CD4-positive, alpha-beta T cell (primary cell): ENCODE measurements at regions not wholly inside any gene's neighbourhood (a gene's known extent, or its start where the extent isn't known, plus 50 kb on each side); places are given as distances from the start of the nearest gene placed in this dataset.

Experiments used
- ATAC-seq: fragments of 200-7000 bp; cut with Tn5 transposase; one replicate; pipeline ENCODE4 v1.10.0; 2022; ENCODE audit warnings: mild to moderate bottlenecking; ENCODE audit not compliant: poor library complexity
- CTCF ChIA-PET: fragments of 350-600 bp; sonication (Branson Sonifier 250); formaldehyde crosslinking; loops from one replicate; lab custom pipeline; 2021; ENCODE audit warnings: antibody characterized with exemption, inconsistent platforms; lab: Charles Lee
- POLR2A ChIA-PET: fragments of 350-600 bp; sonication (Branson Sonifier 250); formaldehyde crosslinking; loops from one replicate; lab custom pipeline; 2021; ENCODE audit warnings: antibody characterized with exemption, inconsistent platforms; lab: Charles Lee
- DNase-seq, 14 experiments: peaks; one replicate each; pipeline ENCODE4 v3.0.0-alpha.2; 2013 to 2020; ENCODE audit warnings: mixed read lengths in 2 of 14
- H3K27ac ChIP-seq, 2 donors: one replicate each; pipeline versions ENCODE4 v1.5.1 to v1.7.0; 2013; ENCODE audit warnings: low read length in 2 of 2, low read depth in 1 of 2, mild to moderate bottlenecking in 1 of 2
- H3K27me3 ChIP-seq, 2 experiments: 1 replicate in 1 of 2; 2 replicates in 1 of 2; pipeline versions ENCODE4 v1.6.1 to v1.7.0; 2013; ENCODE audit warnings: low read length in 2 of 2, control low read depth in 1 of 2, mild to moderate bottlenecking in 1 of 2, moderate library complexity in 1 of 2; ENCODE audit not compliant: insufficient read depth in 2 of 2, control insufficient read depth in 1 of 2
- H3K36me3 ChIP-seq: one replicate; pipeline ENCODE4 v1.6.1; 2013; ENCODE audit warnings: low read length, control low read depth; ENCODE audit not compliant: insufficient read depth
- H3K4me1 ChIP-seq: one replicate; pipeline ENCODE4 v1.6.1; 2013; ENCODE audit warnings: low read length, control low read depth; ENCODE audit not compliant: insufficient read depth
- H3K4me3 ChIP-seq: one replicate; pipeline ENCODE4 v1.5.1; 2013; ENCODE audit warnings: mild to moderate bottlenecking, low read length, moderate library complexity
- H3K9me3 ChIP-seq, 2 experiments: 1 replicate in 1 of 2; 2 replicates in 1 of 2; pipeline versions ENCODE4 v1.6.1 to v1.7.0; 2013; ENCODE audit warnings: low read length in 2 of 2, mild to moderate bottlenecking in 2 of 2, control low read depth in 1 of 2, moderate library complexity in 1 of 2; ENCODE audit not compliant: control insufficient read depth in 1 of 2, insufficient read depth in 1 of 2
- H3K27ac Mint-ChIP-seq: one replicate; pipeline ENCODE4 v1.8.0; 2020; ENCODE audit warnings: mixed read lengths
- H3K27me3 Mint-ChIP-seq: one replicate; pipeline ENCODE4 v1.8.0; 2021; ENCODE audit warnings: mixed read lengths
- H3K36me3 Mint-ChIP-seq: one replicate; pipeline ENCODE4 v1.8.0; 2021; ENCODE audit warnings: low read depth, mixed read lengths
- H3K4me1 Mint-ChIP-seq: one replicate; pipeline ENCODE4 v1.8.0; 2021; ENCODE audit warnings: low read depth, mixed read lengths
- H3K4me3 Mint-ChIP-seq: one replicate; pipeline ENCODE4 v1.8.0; 2020; ENCODE audit warnings: mild to moderate bottlenecking, mixed read lengths
- H3K9me3 Mint-ChIP-seq: one replicate; pipeline ENCODE4 v1.8.0; 2020; ENCODE audit warnings: mixed read lengths
- CTCF ChIP-seq: fragments of 200-600 bp; IDR thresholded peaks from one replicate; pipeline ENCODE4 v1.8.0; 2022; ENCODE audit warnings: antibody characterized with exemption, mild to moderate bottlenecking
- intact Hi-C, 2 experiments: fragments of 100-400 bp; cut with DNase I in 1 of 2; cut with micrococcal nuclease in 1 of 2; formaldehyde crosslinking; loops; one replicate each; pipeline versions ENCODE4 v1.15.1 to v1.9.0; 2023 to 2025; cut with DNase I, micrococcal nuclease

GRCh38 chr20:23240519-23240918, 110.1 kb upstream of the NXT1 start:
- no peaks in the 10 kb centered on the region for H3K36me3 Mint-ChIP-seq
- Histone ChIP-seq H3K36me3 (no peaks in the 10 kb centered on the region), H3K27me3 (no peaks in the 10 kb centered on the region), H3K27ac (no peak overlapping the region), H3K4me1 (no peaks in the 10 kb centered on the region), H3K4me3 (no peak overlapping the region), H3K9me3 (peaks cover 0 to 16% of the 10 kb centered on the region in 2 experiments)
- H3K9me3 Mint-ChIP-seq, result peaks cover 10% of the 10 kb centered on the region
- ChIA-PET CTCF (no interaction called here), POLR2A (no interaction called here)
- intact Hi-C loops, result no loop called here
- no peaks in the 10 kb centered on the region for H3K4me1 Mint-ChIP-seq
- H3K27me3 Mint-ChIP-seq, result peaks cover 8% of the 10 kb centered on the region
- no peak for ATAC-seq
- H3K27ac Mint-ChIP-seq, result no peak overlapping the region
- TF ChIP-seq CTCF, result no peak
- no peak overlapping the region for H3K4me3 Mint-ChIP-seq
- no peak for DNase-seq

GRCh38 chr20:23237201-23237600, 113.4 kb upstream of the NXT1 start:
- H3K27ac ChIP-seq, result no peak overlapping the region
- no peaks in the 10 kb centered on the region for H3K4me1 ChIP-seq
- ChIA-PET POLR2A (no interaction called here), CTCF (no interaction called here)
- H3K9me3 Mint-ChIP-seq, result peaks cover 10% of the 10 kb centered on the region
- H3K4me1 Mint-ChIP-seq, result no peaks in the 10 kb centered on the region
- DNase-seq, result no peak
- no peaks in the 10 kb centered on the region for H3K36me3 ChIP-seq
- no peak overlapping the region for H3K27ac Mint-ChIP-seq
- TF ChIP-seq CTCF, result no peak
- no peaks in the 10 kb centered on the region for H3K27me3 ChIP-seq
- H3K4me3 ChIP-seq, result no peak overlapping the region
- ATAC-seq, result no peak
- peaks cover 8 to 24% of the 10 kb centered on the region in 2 experiments for H3K9me3 ChIP-seq
- no peaks in the 10 kb centered on the region for H3K36me3 Mint-ChIP-seq
- H3K27me3 Mint-ChIP-seq, result peaks cover 4% of the 10 kb centered on the region
- intact Hi-C loops, result no loop called here
- no peak overlapping the region for H3K4me3 Mint-ChIP-seq

- Histone ChIP-seq H3K36me3 (no peaks in the 10 kb centered on the region), H3K4me3 (no peak overlapping the region), H3K27ac (no peak overlapping the region), H3K9me3 (peaks cover 8 to 32% of the 10 kb centered on the region in 2 experiments), H3K4me1 (no peaks in the 10 kb centered on the region), H3K27me3 (no peaks in the 10 kb centered on the region)
- H3K27me3 Mint-ChIP-seq, result peaks cover 9% of the 10 kb centered on the region
- DNase-seq, result peak in 5 of 14 experiments; percentile 5 to 62 (median 19)
- ATAC-seq, result no peak
- intact Hi-C loops, result no loop called here
- peak; percentile 44 for TF ChIP-seq CTCF
- no peaks in the 10 kb centered on the region for H3K4me1 Mint-ChIP-seq
- H3K9me3 Mint-ChIP-seq, result peaks cover 10% of the 10 kb centered on the region
- no peaks in the 10 kb centered on the region for H3K36me3 Mint-ChIP-seq
- CTCF ChIA-PET, result no interaction called here
- H3K27ac Mint-ChIP-seq, result no peak overlapping the region
- H3K4me3 Mint-ChIP-seq, result no peak overlapping the region
- POLR2A ChIA-PET, result no interaction called here
Observed at GRCh38 chr20:23235173-23236027, 115.2 kb upstream of the NXT1 start.
